ENCODE measurements at regions not wholly inside any gene's neighbourhood (a gene's known extent, or its start where the extent isn't known, plus 50 kb on each side); places are given as distances from the start of the nearest gene placed in this dataset.
"Not testable (repeated sequence)": the region's sequence is repeated elsewhere in the genome, so short reads cannot be mapped to it uniquely, and the experiment has no call there.

DNA sequence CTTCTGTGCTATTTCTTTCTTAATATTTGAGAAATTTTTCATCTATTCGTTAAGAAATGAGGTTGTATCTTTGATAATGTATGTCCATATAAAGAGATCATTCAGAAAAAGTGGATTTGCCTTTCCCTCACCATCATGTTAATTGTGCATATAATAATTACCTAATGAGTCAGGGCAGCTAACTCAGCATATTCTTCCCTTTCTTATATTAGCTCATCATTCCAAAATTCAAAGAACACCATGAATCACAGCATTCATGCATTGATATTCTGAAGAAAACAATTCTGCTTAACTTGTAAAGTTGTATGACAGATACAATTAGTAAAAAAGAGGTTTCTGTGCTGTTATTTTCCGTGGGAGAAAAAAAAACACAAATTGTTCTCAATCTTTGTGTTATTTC is 630.6 kb downstream of the TLE1 start:
- no peak for FAIRE-seq

- no peak for FAIRE-seq
Measured at GRCh38 chr9:81053298-81054025, 635.9 kb downstream of the TLE1 start.

GRCh38 chr9:81052846-81053245 is 636.5 kb downstream of the TLE1 start:
- FAIRE-seq: no peak

DNA sequence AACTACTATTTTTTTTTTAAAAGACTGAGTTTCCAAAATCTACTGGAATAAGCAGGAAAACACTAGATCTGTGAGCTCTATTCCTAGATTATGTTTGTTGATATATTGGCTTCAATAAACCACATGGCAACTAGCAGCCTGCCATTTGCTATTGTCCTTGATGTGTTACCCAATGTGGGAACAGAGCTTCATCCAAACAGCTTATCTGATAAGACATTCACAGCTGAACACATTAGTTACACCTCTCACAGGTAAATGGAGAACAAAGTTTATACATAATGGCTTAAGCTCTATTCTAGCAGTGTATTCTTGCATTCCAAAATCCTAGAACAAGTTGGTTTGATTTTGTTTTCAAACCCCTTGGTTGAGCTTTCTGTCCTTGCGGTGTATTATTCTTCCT is 642.1 kb downstream of the TLE1 start:
- no peak for FAIRE-seq

DNA sequence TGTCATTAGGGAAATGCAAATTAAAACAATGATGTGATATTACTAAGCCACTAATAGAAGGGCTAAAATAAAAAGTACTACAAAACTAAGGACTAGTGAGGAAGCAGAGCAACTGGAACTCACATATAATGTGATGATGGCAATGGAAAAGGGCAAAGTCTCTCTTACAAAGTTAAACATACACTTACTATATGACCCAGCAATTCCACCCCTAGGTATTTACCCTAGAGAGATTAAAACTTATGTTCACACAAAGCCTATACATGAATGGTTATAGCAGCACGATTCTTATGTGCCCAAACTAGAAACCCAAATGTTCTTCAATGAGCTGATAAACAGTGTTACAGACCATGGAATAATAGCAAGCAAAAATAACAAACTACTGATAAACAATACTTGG is 643.7 kb downstream of the TLE1 start:
- FAIRE-seq: no peak

- FAIRE-seq: no peak
Measured at GRCh38 chr9:81037889-81038288, 651.5 kb downstream of the TLE1 start.

DNA sequence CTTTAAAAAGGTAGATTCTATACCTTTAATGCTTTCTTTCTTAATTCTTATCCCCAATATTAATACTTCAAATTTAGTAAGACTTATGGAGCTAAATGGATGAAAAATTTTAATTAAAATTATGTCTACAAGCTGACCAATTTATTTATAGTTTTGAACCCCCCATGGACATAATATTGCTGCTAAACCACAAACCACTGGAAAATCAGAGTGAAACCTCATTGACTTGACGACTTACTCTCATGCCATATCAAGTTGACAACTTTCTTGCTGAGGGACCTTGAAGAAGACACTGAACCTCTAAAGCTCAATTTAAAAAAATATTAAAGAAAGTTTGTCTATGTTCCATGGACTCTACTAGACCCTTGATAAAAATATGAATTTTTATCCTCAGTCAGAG is 653.7 kb downstream of the TLE1 start:
- FAIRE-seq: no peak

- no peak for FAIRE-seq
Measured at GRCh38 chr9:81035171-81035570, 654.2 kb downstream of the TLE1 start.

GRCh38 chr9:81032831-81033230 is 656.5 kb downstream of the TLE1 start:
- no peak for FAIRE-seq

GRCh38 chr9:81032030-81032572 is 657.2 kb downstream of the TLE1 start:
- FAIRE-seq: no peak

DNA sequence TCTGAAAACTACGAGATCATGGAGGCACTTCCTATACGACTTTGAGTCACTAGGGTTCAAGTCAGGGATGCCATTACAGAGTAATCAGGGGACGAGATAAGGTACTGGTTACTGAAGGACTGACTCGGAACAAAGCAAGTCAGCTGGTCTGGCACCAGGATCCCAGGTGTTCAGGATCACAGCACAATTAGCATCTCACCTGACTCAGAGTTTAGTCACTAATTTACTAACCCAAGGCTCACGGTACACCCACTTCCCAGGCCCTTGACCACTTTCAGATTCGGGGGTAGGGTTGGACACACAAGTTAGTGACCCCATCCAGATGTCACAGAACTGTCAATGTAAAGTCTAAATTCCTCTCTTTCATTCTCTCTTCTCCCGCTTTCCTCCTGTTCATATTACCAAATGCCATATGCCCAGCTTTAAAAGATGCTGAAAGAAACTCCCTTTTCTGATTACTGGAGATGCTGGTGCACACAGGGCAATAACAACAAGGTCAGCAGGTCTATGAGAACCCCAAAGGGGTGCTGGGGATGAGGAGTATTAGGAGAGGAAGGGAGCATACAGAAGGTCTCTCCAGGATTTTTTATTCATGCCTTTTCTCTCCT is 657.8 kb downstream of the TLE1 start:
- no peak for FAIRE-seq

DNA sequence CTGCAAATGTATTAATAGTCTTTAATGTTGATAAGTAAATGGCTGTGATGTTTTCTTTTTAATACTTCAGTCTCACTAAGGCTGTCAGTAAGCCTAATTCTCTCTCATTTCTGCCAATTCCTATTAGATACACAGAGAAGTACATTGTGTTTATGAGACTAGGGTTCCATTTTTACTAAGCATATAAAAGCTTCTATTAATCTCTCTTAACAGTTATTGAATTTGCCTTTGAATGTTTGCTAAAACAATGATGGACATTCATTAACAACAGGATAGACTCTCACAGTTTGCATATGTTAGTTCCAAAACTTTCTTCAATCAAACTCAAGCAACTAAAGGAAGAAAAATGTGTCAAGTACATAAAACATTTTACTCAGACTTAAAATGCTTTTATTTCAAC is 659.3 kb downstream of the TLE1 start:
- no peak for FAIRE-seq

DNA sequence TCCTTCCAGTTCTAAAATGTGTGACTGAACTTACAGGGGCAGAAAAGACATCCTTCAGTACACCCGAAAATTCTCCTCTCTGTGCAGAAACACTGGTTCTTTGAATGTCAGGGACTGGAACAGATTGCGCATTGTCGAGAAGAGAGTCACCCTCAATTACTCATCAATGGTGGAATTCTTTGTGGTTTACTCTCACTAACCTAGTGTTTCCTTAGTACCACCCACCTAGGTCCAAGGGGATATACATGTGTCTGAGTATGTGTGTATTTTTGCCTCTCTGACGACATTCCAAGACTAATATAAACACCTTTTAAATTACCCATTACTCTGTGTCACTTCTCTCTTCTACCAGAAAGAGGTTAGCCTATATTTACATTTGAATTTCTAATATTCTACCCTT is 660.8 kb downstream of the TLE1 start:
- FAIRE-seq: no peak

DNA sequence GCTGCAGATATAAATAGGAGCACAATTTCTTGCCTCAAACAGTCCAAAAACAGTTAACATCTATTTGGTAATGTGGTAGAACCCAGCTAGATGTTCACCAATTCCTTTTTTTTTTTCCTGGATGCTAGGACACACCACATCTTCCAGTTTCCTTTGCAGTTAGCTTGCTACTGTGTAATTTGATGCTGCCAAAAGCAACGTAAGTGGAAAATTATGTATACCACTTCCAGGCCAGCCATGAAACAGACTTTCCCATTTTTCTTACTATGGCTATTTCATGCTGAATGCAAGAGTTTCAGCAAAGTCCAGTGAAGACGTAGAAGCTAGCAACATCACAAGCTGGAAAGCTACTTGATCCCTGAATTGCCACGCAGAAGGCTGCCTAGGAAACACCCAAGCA is 667.2 kb downstream of the TLE1 start:
- FAIRE-seq: no peak

DNA sequence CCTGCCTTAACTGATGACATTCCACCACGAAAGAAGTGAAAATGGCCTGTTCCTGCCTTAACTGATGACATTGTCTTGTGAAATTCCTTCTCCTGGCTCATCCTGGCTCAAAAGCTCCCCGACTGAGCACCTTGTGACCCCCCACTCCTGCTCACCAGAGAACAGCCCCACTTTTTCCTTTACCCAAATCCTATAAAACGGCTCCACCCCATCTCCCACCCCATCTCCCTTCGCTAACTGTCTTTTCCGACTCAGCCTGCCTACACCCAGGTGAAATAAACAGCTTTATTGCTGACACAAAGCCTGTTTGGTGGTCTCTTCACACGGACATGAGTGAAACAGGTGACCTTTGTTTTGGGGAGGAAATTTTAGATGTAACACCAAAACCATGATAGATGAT is 674.4 kb downstream of the TLE1 start:
- FAIRE-seq: not testable (repeated sequence)

- not testable (repeated sequence) for FAIRE-seq
Measured at GRCh38 chr9:81013191-81013590, 676.2 kb downstream of the TLE1 start.

GRCh38 chr9:81002906-81003305 is 686.4 kb downstream of the TLE1 start:
- FAIRE-seq: no peak

GRCh38 chr9:81002242-81002641 is 687.1 kb downstream of the TLE1 start:
- FAIRE-seq: no peak

- FAIRE-seq: no peak
Measured at GRCh38 chr9:80995759-80996158, 693.6 kb downstream of the TLE1 start.

GRCh38 chr9:80994892-80995291 is 694.5 kb downstream of the TLE1 start:
- no peak for FAIRE-seq

DNA sequence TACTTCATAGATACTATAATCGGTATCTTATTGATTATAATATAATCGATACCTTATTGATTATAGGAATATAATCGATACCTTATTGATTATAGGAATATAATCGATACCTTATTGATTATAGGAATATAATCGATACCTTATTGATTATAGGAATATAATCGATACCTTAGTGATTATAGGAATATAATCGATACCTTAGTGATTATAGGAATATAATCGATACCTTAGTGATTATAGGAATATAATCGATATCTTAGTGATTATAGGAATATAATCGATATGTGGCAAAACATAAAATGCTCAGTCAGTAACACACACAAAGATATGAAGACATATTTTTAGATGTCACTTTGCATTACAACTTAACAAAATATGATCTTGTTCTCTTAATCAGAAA is 703.8 kb downstream of the TLE1 start:
- peak; percentile 80 for FAIRE-seq

DNA sequence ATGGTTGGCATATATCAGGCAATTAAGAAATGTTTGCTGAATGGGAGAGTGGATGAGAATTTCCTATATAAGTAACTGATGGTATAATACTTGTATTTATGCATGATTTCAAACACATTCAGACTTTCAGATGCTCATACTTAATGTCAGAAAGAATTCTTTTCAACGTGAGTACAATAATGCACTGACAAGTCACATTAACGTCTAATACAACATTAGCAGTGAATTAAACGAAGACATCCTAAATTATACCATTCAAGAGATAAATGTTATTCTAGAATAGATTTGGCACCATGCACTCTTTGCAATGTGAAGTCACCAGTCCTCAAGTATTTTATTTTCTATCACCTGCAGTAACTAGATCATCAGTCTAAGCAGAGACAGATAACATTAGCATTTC is 712.9 kb downstream of the TLE1 start:
- no peak for FAIRE-seq

DNA sequence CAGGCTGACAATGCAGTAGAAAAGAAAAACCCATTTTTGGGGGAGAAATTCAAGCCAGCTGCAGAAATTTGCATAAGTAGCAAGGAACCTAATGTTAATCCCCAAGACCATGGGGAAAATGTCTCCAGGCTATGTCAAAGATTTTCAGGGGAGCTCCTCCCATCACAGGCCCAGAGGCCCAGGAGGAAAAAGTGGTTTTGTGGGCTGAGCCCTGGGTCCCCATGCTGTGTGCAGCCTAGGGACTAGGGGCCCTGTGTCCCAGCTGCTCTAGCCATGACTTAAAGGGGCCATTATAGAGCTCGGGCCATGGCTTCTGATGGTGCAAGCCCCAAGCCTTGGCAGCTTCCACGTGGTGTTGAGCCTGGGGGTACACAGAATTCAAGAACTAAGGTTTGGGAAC is 719.0 kb downstream of the TLE1 start:
- FAIRE-seq: not testable (repeated sequence)

DNA sequence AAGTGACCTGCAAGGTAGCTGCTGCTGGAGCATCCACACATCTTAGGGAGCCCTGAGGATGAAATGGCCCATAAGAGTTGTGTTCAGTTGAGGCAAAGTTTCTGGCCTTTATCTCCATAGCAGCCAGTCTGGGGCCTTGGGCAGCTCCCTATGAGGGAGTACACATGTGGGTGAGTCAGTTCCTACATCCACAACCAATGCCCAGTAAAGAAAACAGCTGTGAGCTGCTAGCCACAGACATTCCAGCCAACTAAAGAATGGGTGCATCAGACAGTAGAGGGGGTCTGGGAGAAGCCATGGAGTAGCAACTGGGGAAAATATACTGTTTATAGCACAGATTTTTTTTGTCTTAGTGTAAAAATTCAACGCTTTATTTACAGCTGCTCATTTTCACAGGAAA is 720.7 kb downstream of the TLE1 start:
- no peak for FAIRE-seq

DNA sequence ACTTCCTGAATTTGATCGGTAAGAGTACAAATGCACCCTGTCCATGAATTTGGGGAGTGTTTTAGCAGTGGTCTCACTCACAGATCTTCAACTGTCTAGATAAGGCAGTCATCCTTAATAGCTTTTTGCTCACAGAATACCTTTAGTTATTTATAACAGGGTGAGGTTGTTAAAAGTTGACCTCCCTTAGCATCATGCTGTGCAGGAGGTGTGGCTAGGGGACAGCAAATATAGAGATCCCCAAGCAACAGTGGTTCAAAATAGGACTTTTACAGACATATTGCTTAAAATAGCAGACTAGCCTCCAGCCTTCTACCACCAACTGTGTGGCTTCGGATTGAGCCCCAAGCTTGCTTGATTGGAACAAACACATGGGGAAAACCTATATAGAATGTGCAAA is 724.4 kb downstream of the TLE1 start:
- no peak for FAIRE-seq

Measured in A204.1 (cell line).